Spleen (tissue), 11 donors: ENCODE measurements at regions not wholly inside any gene's neighbourhood (a gene's known extent, or its start where the extent isn't known, plus 50 kb on each side); places are given as distances from the start of the nearest gene placed in this dataset.

Experiments used
- DNase-seq: peaks from one replicate; pipeline ENCODE4 v3.0.0-alpha.2; 2020
- H3K27ac ChIP-seq, 8 donors: fragments of 200-600 bp; sonication (generic) in 7 of 8; 1 replicate in 4 of 8; 2 replicates in 4 of 8; pipeline versions ENCODE4 v1.5.0 to v1.8.0; 2016 to 2021; ENCODE audit warnings: inconsistent platforms in 4 of 8, mild to moderate bottlenecking in 4 of 8, moderate library complexity in 1 of 8
- H3K27me3 ChIP-seq, 7 donors: fragments of 200-600 bp; sonication (generic) in 6 of 7; replicated peaks in 1 of 7; 1 replicate in 4 of 7; 2 replicates in 3 of 7; pipeline versions ENCODE4 v1.5.0 to v1.8.0; 2016 to 2021; ENCODE audit warnings: inconsistent platforms in 3 of 7, mild to moderate bottlenecking in 1 of 7
- H3K36me3 ChIP-seq, 6 donors: fragments of 200-600 bp; sonication (generic) in 5 of 6; 1 replicate in 4 of 6; 2 replicates in 2 of 6; pipeline versions ENCODE4 v1.5.0 to v1.8.0; 2016 to 2021; ENCODE audit warnings: inconsistent platforms in 2 of 6
- H3K4me1 ChIP-seq, 6 donors: fragments of 200-600 bp; sonication (generic) in 5 of 6; 1 replicate in 3 of 6; 2 replicates in 3 of 6; pipeline versions ENCODE4 v1.5.0 to v1.8.0; 2016 to 2021; ENCODE audit warnings: inconsistent platforms in 3 of 6
- H3K4me3 ChIP-seq, 8 donors: fragments of 200-600 bp; sonication (generic) in 7 of 8; 1 replicate in 4 of 8; 2 replicates in 4 of 8; pipeline versions ENCODE4 v1.5.0 to v1.8.0; 2016 to 2021; ENCODE audit warnings: inconsistent platforms in 4 of 8, mild to moderate bottlenecking in 4 of 8, moderate library complexity in 2 of 8
- H3K9me3 ChIP-seq, 8 donors: fragments of 200-600 bp; sonication (generic) in 7 of 8; 1 replicate in 4 of 8; 2 replicates in 4 of 8; pipeline versions ENCODE4 v1.5.0 to v1.8.0; 2016 to 2021; ENCODE audit warnings: inconsistent platforms in 4 of 8
- CTCF ChIP-seq, 11 experiments: fragments of 200-600 bp in 7 of 11; fragments of 450-650 bp in 4 of 11; sonication (generic) in 4 of 11; IDR thresholded peaks in 8 of 11; conservative IDR thresholded peaks in 3 of 11; 1 replicate in 7 of 11; 2 replicates in 4 of 11; pipeline versions ENCODE4 v1.4.0 to v1.8.0; 2016 to 2021; ENCODE audit warnings: antibody characterized with exemption in 11 of 11, inconsistent platforms in 4 of 11, mild to moderate bottlenecking in 1 of 11
- POLR2A ChIP-seq, 3 donors: fragments of 450-650 bp; IDR thresholded peaks; one replicate each; pipeline ENCODE4 v1.5.1; 2017; ENCODE audit warnings: antibody characterized with exemption in 3 of 3, mild to moderate bottlenecking in 1 of 3
- POLR2AphosphoS5 ChIP-seq, 3 donors: sonication (generic); formaldehyde crosslinking; IDR thresholded peaks; one replicate each; pipeline ENCODE4 v1.5.1; 2017; ENCODE audit warnings: antibody characterized with exemption in 3 of 3
- WGBS, 5 donors: extraction: QIAGEN DNeasy Blood & Tissue Kit in 3 of 5; methylation state at CpG; one replicate each; pipeline versions ENCODE4 v1.1.5 to v1.1.7; 2013 to 2018; 5-methylcytosine and 5-hydroxymethylcytosine counted together
- intact Hi-C: fragments of 100-400 bp; cut with DNase I; formaldehyde crosslinking; loops from one replicate; pipeline ENCODE4 v1.15.0; 2023; ENCODE audit warnings: low total_unique reads
- donor health status: healthy with polysubstance abuse.
- donor health status: DM: no; HTN: no; CAD: no; lungs with moderate emphysema.
- donor health status: DM: no; HTN: no; CAD: no.
- donor health status: Bipolar disorder and iron deficiency.
- donor health status: healthy.
- donor health status: DM: no; HTN: no; CAD: no.
- donor health status: DM: yes; HTN: yes; CAD: no.

GRCh38 chr12:85393606-85394005, 113.6 kb downstream of the ALX1 start:
- Histone ChIP-seq H3K36me3 (no peaks in the 10 kb centered on the region), H3K4me3 (no peak overlapping the region), H3K27me3 (no peaks in the 10 kb centered on the region), H3K4me1 (no peaks in the 10 kb centered on the region), H3K9me3 (no peaks in the 10 kb centered on the region), H3K27ac (no peak overlapping the region)
- TF ChIP-seq POLR2AphosphoS5 (IDR thresholded peaks at IDR 0.05) (no peak), CTCF (IDR thresholded peaks at IDR 0.05 in 8 of 11, conservative IDR thresholded peaks at IDR 0.05 in 3 of 11) (no peak), POLR2A (IDR thresholded peaks at IDR 0.05) (no peak)
- intact Hi-C loops = no loop called here
- no peak for DNase-seq

- 68 to 78% (median 70%) methylated on average over 3 of the region's 3 CpGs for WGBS, 5 donors
Observed at GRCh38 chr12:85394065-85394464, 114.0 kb downstream of the ALX1 start.

GRCh38 chr12:85394809-85395208, 114.8 kb downstream of the ALX1 start:
- Histone ChIP-seq H3K4me1 (no peaks in the 10 kb centered on the region), H3K9me3 (no peaks in the 10 kb centered on the region), H3K36me3 (no peaks in the 10 kb centered on the region), H3K27me3 (no peaks in the 10 kb centered on the region), H3K4me3 (no peak overlapping the region), H3K27ac (no peak overlapping the region)
- WGBS, 5 donors = 84 to 92% (median 87%) methylated on average over 3 of the region's 3 CpGs
- TF ChIP-seq POLR2AphosphoS5 (IDR thresholded peaks at IDR 0.05) (no peak), POLR2A (IDR thresholded peaks at IDR 0.05) (no peak)
- intact Hi-C loops = no loop called here
- no peak for DNase-seq

More at GRCh38 chr12:85394065-85394464, 114.0 kb downstream of the ALX1 start:
- no peak for TF ChIP-seq POLR2A (IDR thresholded peaks at IDR 0.05)
- TF ChIP-seq CTCF (IDR thresholded peaks at IDR 0.05 in 8 of 11, conservative IDR thresholded peaks at IDR 0.05 in 3 of 11) = no peak
- no peak for TF ChIP-seq POLR2AphosphoS5 (IDR thresholded peaks at IDR 0.05)
- no peak overlapping the region for H3K27ac ChIP-seq
- intact Hi-C loops = no loop called here
- H3K4me1 ChIP-seq = no peaks in the 10 kb centered on the region
- no peaks in the 10 kb centered on the region for H3K9me3 ChIP-seq
- DNase-seq = no peak
- no peaks in the 10 kb centered on the region for H3K36me3 ChIP-seq
- no peak overlapping the region for H3K4me3 ChIP-seq
- no peaks in the 10 kb centered on the region for H3K27me3 ChIP-seq

GRCh38 chr12:85405262-85405661, 125.2 kb downstream of the ALX1 start:
- no peak overlapping the region for H3K4me3 ChIP-seq
- H3K4me1 ChIP-seq = no peaks in the 10 kb centered on the region
- no peaks in the 10 kb centered on the region for H3K36me3 ChIP-seq
- no peaks in the 10 kb centered on the region for H3K9me3 ChIP-seq
- H3K27me3 ChIP-seq = no peaks in the 10 kb centered on the region
- no peak for DNase-seq
- intact Hi-C loops = no loop called here
- WGBS, 5 donors = 61 to 89% (median 74%) methylated on average over 5 of the region's 5 CpGs
- TF ChIP-seq POLR2AphosphoS5 (IDR thresholded peaks at IDR 0.05) = no peak
- TF ChIP-seq POLR2A (IDR thresholded peaks at IDR 0.05) = no peak
- TF ChIP-seq CTCF (IDR thresholded peaks at IDR 0.05 in 8 of 11, conservative IDR thresholded peaks at IDR 0.05 in 3 of 11) = no peak
- H3K27ac ChIP-seq = no peak overlapping the region
